Fibroblast of skin of abdomen (primary cell): ENCODE measurements at regions not wholly inside any gene's neighbourhood (a gene's known extent, or its start where the extent isn't known, plus 50 kb on each side); places are given as distances from the start of the nearest gene placed in this dataset.

Source experiments
- DNase-seq: peaks from one replicate; pipeline ENCODE4 v3.0.0-alpha.2; 2013

GRCh38 chr3:106552351-106553043 lies 683.7 kb upstream of the CBLB start:
- no peak for DNase-seq

- DNase-seq, result peak; percentile 80
Observed at GRCh38 chr3:106560451-106560966, 691.7 kb upstream of the CBLB start.

GRCh38 chr3:106566277-106566676 lies 697.5 kb upstream of the CBLB start:
- no peak for DNase-seq

DNA sequence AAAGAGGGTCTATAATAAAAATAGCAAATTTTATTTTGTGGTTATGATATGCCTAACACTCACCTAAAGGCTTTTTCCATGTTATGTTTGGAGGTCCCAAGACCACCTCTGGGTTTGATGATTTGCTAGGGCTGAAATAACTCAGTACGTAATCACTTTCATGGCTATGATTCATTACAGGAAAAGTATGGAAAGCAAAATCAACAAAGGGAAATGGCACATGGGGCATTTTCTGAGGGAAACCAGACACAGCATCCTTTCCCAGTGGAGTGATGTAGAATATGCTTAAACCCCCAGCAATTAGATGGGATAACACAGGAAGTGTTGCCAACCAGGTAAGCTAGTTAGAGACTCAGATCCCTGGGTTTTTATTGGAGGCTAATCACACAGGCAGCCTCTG lies 701.6 kb upstream of the CBLB start:
- DNase-seq, result no peak

DNA sequence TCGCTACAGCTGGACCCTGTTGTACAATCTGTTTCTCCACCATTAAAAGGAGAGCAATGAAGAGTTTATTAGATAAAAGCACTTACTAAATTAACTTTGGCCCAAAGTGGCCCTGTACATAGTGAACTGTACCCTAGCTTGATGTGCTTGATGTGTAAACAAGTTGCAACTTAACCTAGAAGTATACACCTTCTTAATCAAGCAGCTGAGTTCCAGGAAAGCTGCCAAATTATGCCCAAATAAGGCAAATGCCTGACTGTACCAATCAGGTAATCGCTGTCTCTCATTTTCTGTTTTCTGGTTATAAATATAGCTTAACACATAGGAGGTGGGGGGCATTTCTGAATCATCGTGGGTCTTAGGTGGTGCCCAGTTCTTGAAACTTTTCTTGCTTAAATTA lies 704.8 kb upstream of the CBLB start:
- no peak for DNase-seq

GRCh38 chr3:106575029-106575428 lies 706.2 kb upstream of the CBLB start:
- no peak for DNase-seq

DNA sequence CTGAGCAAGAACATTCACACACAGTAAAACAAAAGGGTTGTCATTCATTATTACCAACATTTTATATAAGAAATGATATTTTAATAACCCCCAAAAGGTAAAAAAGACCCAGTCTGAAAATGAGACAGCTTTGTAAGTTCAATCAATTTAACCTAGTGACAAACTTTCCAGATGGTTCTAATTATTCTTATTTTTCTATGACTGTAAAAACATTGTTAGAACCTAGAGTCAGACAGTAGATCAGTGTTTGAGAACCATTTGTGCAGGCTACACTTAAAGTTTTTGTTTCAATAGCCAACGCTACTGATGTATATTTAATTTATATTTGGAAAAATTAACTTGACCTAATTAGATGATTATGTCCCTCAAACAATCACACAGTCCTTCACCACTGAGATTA lies 708.4 kb upstream of the CBLB start:
- DNase-seq, result peak; percentile 31

GRCh38 chr3:106578911-106579310 lies 710.1 kb upstream of the CBLB start:
- DNase-seq, result peak; percentile 11

DNA sequence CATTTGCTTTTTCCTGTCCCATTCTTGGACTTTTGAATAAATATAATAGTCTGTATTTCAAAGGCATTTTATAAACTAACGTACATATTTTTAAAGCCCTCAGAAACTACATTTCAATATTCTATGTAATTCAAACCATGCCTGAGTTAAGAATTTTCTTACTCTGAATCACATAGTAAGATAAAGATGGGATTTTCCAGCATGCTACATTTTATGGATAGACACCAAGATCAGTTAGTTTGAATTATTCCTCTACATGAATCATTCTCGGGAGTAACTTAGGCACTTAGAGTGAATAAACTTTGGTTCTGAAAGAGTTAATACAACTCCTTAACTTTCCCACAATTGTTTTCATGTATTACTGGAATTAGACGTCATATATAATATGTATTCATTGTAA lies 713.3 kb upstream of the CBLB start:
- DNase-seq, result peak; percentile 70

- peak; percentile 41 for DNase-seq
Observed at GRCh38 chr3:106587551-106587950, 718.7 kb upstream of the CBLB start.

GRCh38 chr3:106588739-106589138 lies 719.9 kb upstream of the CBLB start:
- DNase-seq, result no peak

DNA sequence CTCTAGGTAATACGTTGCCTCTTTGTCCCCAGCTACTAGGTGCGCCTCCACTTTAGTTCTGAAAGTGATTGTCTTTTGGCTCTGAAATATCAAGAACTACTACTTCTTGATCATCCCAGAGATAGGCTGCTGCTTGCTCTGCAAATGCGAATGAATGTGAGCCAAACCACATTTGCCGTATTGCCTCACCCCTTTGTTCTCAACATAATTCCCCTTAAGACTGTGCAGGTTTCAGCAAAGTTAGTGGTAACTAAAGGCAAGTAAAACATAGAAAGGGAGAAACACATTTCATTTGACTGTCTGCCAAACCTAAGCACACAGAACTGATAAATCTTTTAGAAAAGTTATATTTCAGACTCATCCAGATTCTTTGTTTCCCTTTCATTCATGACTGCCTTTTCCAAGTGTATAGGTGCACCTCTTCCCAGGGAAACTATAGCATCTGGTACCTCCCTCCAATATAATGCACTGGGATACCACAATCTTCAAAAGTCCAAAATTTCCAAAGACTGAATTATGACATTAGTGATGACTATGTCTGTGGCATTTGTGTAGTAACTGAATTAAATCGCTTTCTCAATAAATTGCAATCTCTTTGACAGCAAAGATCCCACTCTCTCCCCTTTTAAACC lies 720.6 kb upstream of the CBLB start:
- peak; percentile 88 for DNase-seq

DNA sequence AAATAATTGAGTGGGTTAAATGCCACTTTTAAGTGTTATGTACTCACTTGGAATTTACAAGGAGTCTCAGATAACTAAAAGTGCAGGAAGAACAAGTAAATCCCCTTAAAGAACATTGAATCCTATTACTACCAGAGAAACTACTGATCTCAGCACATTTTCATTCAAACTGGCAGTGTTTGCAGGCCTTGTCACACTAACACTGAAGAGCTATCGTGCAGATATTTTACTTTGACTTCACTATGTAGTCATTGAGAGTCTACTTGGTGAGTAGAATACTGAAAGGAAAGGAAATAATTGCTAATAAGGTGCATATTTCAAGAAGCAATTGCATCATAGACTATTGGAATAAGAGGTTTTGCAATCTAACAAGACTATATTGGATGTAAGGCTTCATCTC lies 721.4 kb upstream of the CBLB start:
- peak; percentile 28 for DNase-seq

GRCh38 chr3:106593381-106593780 lies 724.6 kb upstream of the CBLB start:
- DNase-seq, result no peak

DNA sequence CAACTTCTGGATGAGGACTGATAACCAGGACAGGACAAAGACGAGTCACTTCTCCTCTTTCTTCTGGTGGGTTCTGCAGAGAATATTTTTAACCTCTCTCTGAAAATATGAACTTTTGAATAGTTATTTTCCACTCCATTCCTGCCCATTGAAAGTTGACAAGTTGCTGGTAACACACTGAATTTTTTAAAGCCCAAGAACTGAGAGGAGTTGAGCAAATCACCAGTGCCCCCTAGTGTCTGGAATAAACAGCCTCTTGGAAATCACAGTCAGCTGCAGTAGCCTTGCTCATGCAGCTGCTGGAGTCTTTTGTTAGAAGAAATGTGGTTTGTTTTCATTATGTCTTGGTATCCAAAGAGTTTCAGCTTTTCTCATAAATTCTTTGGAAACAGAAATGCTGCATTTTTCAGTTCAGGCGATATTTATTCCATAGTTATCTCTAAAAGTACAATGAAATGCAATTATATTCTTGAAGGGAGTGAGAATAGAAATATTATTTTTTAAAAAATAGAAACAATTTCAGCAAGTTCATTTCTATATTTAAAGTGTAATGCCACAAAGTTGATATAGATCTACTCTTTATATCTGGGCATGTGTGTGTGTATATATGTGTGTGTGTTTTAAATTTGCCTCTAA lies 741.0 kb upstream of the CBLB start:
- peak; percentile 92 for DNase-seq

- DNase-seq, result no peak
Observed at GRCh38 chr3:106610362-106610959, 741.6 kb upstream of the CBLB start.

DNA sequence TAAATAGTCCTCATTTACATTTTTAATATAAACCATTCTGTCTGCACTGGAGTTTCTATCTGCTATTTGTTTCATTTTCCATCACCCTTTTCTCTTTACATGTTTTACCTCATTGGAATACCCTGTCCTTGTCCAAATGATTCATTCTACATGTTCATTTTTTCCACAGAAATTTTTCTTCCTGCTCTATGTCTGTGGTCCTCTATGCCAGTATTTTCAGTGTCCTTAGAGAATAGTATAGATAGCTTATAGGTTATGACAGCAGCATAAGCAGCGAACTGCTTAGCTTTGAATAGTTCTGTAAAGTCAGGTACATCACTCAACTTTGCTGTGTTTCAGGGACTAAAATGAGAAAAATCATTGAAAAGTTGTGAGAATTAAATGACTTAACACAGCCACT lies 742.3 kb upstream of the CBLB start:
- no peak for DNase-seq

DNA sequence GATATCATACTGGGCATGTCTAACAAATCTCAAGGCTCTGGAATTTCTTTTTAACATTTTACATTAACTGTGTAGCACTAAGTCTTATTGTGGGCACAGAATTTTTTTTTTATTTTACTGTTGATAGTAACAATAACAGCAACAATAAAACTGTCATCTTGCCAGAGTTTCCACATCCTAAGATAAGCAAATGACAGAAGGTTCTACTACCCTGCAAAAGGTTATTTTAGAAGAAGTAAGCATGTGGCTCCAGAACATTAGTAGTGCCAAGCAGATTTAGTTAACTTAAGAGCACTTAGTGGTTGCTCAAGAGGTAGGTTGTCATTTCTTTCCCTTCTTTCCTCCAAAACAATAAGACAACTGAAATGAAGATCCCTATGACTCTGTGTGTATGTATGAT lies 743.0 kb upstream of the CBLB start:
- DNase-seq, result no peak

GRCh38 chr3:106616556-106616955 lies 747.7 kb upstream of the CBLB start:
- DNase-seq, result no peak

DNA sequence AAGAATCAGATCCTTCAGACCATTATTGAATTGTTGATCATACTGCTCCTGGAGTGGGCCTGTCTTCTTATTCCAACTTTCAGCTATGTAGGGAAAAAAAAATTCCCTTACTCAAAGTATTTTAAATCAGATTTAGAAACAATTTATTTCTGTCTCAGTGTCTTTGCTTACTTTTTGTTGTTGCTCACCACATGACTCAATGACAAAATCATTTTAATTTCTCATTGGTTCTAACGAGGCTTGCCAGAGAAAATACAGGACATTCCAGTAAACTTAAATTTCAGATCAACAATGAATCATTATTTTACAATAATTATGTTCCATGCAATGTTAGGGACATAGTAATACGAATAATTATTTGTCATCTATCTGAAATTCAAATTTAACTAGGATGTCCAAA lies 748.5 kb upstream of the CBLB start:
- peak; percentile 22 for DNase-seq

GRCh38 chr3:106620646-106621045 lies 751.8 kb upstream of the CBLB start:
- no peak for DNase-seq

GRCh38 chr3:106624154-106624553 lies 753.1 kb upstream of the CCDC54 start:
- DNase-seq, result no peak

GRCh38 chr3:106628407-106628806 lies 748.8 kb upstream of the CCDC54 start:
- peak; percentile 63 for DNase-seq
